Suppressor macrophage treated with lipopolysaccharide for 1 hour (primary cell): ENCODE measurements at regions not wholly inside any gene's neighbourhood (a gene's known extent, or its start where the extent isn't known, plus 50 kb on each side); places are given as distances from the start of the nearest gene placed in this dataset.
"Not testable (repeated sequence)": the region's sequence is repeated elsewhere in the genome, so short reads cannot be mapped to it uniquely, and the experiment has no call there.

Experiments used
- DNase-seq, 3 donors: peaks; one replicate each; pipeline ENCODE4 v3.0.0-alpha.2; 2020 to 2022

DNA sequence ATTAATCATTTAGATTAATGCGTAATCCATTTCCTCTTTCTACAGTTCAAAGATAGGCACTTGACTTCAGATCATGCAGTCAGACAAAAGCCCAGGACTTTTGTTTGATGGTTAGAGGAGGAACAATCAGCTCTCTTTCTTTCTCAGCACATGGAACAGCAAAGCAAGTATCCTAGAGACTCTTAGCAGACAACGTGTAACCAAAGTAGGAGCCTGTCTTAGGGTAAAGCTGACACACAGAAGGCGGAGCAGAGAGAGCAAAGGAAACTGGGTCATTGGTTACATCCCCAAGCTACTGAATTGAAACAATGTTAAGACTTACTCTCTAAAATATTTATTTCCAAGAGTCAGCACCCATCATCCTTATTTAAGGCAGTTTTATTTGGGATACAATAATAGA, 110.0 kb upstream of the HES1 start:
- DNase-seq, result no peak

- DNase-seq, result no peak
Measured at GRCh38 chr3:194028434-194029004, 107.4 kb upstream of the HES1 start.

- DNase-seq, result no peak
Measured at GRCh38 chr3:194029846-194030245, 106.1 kb upstream of the HES1 start.

DNA sequence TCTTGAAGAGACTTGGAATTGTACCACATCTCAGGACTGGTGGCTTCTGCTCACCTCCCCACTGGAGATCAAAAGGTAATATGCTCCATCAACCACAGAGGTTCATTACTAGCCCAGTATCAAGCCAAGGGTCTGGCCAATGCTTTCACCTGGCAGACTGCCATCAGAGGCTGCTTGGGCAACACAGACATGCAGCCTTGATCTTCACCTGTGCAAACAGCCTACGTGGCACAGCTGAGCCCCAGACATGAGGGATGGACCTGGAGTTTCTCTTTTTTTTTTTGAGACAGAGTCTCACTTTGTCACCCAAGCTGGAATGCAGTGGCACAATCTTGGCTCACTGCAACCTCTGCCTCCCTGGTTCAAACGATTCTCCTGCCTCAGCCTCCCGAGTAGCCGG, 105.6 kb upstream of the HES1 start:
- DNase-seq, result no peak

DNA sequence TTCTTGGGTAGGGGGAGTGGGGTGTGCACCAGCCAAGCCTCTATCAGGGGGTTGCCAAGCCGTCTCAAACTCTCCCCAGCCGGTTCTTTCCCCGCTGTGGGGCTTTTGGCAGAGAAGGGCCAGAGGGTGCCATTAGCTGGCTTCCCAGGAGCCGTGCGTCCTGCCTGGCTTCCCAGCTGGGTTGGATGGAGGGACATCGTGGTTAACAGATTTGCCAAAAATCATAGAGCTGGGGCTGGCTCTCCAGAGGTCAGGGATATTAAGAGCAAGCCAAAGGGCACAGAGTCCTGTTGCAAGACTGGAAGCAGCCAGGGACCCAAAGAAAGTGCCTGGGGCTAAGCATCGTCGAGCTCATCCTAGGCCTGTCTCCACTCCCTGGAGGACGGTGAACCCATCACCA, 104.6 kb upstream of the HES1 start:
- DNase-seq, result no peak

GRCh38 chr3:194031867-194032635, 103.9 kb upstream of the HES1 start:
- no peak for DNase-seq

DNA sequence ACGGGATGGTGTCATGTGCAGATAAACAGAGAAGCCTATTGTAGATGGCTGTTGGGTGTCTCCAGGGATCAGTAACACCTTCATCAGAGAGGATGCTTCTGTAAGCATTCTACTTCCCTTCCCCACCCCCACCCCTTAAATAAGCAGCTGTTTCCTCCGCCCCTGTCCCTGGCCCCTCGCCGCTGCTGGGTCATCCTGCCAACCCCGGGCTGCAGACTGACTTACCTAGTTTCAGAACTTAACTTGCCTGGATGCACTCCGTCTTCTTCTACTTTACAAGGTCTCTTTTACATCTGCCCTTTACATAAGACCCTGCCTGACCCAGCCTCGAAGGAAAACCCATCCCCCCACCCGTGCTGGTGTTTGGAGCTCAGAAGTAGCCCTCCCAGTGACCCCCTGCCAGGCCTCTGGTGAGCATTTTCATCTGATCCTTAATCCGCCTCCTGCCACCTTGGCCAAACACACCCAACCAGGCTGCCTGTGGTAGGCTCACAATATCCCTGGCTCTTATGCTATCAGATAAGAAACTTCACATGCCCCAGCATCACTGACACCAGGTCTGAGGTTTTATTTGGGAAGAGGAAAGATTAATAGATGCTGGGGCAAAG, 103.0 kb upstream of the HES1 start:
- DNase-seq, result no peak

DNA sequence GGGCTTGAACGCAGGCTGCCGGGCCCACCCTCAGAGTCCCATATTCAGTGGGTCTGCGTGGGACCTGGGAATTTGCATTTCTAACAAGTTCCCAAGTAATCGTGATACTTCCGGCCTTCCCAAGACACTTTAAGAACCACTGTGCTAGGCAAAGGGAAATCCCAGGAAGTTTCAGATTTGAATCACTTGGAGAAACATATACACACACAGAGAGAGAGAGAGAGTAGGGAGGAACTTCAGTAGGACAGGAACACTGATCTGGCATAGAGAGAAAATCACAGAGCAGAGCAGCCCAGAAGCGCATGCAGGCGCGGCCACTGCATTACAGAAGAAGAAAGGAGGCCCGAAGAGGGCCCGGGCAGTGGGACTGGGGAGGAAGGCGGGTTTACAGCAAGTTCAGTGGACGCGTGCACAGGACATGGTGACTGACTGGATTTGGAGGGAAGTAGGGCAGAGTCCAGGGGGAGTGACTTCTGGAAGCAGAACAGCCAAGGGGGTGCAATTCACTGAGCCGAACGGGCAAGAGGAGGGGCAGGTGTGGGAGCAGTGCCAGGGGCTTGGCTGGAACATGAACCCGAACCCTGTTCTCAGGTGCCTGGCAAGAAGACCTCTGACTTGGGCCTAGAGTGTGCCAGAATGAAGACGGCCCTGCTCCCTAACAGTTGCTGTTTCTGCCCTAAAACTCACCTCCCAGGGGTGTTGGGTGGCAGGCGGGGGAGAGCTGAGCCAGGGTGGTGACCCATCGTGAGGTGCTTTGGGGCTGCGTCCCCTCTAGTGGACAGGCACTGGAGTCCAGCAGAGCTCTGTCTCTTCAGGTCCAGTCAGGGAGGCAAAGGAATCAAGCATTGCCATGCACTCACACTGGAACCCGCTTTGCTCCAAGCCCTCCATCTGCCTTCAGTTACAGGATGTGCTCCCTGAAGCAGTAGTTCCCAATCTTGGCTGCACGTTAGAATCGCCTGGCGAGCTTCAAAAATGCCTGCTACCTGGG, 101.3 kb upstream of the HES1 start:
- DNase-seq, result no peak

GRCh38 chr3:194035406-194036138, 100.4 kb upstream of the HES1 start:
- no peak for DNase-seq

DNA sequence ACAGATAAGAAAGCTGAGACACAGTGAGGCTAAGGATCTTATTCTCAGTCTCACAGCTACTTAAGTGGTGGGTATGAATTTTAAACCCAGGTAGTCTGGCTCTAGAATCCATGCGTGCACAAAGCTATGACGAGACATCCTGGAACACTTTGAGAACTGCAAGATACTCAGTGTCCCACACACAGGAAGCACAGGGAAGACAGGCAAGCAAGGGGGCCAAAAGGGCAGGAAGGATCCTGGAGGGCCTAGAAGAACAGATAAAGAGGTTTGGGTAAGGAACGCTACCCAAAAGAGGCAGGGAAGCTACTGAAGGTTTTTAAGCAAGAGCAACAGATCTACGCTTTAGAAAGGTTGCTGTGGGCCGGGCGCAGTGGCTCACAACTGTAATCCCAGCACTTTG, 99.1 kb upstream of the HES1 start:
- DNase-seq, result no peak

GRCh38 chr3:194038346-194038745, 97.6 kb upstream of the HES1 start:
- not testable (repeated sequence) for DNase-seq

- DNase-seq, result no peak
Measured at GRCh38 chr3:194038960-194039359, 97.0 kb upstream of the HES1 start.

DNA sequence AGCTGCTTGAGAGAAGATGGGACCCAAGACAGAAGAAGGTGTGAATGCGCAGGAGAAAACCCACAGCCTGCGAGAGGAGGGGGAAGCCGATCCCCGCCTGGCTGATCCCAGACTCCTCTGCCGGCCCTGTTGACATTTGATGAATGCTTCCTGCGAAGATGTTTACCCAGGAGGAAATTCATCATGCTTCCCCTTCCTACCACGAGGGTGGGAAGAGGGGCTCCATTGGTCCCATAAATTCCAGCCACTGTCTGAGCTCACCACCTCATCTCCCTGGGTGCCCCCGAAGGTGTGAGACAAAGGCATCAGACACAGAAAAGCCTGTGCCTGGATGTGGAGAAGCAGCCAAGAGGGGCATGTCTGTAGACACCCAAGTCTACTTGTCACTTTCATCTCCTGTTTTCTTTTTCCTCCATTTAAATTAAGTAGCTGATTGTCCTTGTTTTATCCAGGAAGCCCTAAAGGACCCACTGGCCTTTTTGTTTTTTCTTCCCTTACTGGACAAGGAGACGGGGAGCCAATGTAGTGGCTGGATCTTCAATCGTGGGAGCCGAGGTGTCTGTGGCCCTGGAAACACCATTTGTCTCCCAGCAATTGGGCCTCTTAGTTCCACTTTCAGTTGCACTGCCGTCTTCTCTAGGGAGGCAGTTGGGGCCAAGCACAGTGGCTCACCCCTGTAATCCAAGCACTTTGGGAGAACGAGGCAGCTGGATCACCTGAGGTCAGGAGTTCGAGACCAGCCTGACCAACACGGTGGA, 95.3 kb upstream of the HES1 start:
- DNase-seq, result no peak

DNA sequence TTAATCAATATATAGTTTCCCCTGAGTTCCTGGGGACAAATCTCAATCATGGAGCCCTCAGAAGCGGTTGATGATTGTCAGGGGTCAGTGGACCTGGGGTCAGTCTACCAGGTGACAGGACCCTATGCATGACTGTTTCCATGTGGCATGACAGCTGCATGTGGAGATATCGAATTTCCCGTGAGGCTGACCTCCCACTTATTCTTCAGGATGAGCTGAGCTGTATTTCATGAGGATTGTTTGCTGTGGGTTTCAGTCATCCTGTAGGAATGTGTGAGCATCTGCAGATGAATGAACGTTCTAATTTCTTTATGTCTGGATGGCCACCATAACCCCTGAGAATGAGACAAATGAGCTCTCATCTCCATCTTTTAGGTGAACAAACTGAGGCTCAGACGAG, 93.0 kb upstream of the HES1 start:
- DNase-seq, result no peak

DNA sequence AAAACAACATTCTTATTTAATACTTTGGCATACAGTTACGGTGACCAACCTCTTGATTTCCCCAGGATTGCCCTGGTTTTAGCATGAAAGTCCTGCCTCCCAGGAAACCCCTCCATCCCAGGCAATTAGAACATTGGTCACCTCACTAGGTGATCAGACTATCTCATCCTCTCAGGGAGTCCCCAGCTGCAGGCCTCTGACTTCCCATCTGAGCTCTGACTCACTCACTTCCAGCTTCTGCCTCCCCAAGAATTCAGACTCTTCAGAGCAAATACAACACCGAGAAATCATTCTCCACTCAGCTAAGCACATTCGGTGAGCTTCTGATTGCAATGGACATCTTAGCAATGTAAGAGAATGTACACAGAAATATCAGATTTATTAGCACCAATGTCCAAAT, 92.4 kb upstream of the HES1 start:
- peak; percentile 74 to 82 (median 77) for DNase-seq

DNA sequence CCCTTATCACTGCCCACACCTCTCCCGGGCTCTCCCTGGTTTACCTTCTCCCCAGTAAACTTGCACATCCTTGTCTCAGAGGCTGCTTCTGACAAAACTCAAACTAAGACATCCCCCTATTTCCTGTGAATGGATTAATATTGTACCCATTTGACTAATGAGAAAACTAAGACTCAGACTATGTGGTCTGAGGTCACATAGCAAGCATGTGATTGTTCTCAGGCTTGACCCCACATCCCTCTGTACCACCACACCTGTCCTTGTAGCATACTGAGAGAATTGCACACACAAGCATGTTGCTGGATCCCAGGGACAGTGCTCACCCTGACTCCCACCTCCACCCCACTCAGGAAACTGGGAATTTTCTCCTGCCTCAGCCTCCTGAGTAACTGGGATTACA, 90.7 kb upstream of the HES1 start:
- DNase-seq, result no peak

- no peak for DNase-seq
Measured at GRCh38 chr3:194045919-194046318, 90.0 kb upstream of the HES1 start.

GRCh38 chr3:194046531-194046930, 89.4 kb upstream of the HES1 start:
- DNase-seq, result peak in 2 of 3 donors; percentile 20 to 46

DNA sequence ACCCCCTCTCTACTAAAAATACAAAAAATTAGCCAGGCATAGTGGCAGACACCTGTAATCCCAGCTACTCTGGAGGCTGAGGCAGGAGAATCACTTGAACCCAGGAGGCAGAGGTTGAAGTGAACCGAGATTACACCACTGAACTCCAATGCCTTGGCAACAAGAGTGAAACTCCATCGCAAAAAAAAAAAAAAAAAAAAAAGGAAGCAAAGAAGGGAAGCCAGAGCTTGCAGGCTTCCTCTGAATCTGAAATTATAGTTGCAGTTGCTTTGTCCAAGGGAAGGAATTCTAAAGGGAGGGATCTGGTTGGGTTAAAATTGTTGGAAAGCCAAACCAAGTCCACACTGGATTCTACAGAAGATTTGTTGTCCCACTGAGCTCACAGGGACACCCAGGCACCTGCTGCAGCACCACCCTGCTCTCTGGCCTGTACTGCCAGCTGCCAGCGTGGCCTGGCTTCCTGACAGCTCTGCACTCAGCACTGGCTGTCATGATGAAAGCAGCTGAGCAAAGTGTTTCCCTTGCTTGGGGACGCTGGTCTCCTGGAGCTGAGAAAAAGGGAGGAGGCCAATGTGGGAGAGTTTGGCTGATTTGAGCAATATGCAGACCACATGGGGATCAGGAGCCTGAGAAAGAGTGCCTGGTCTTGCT, 88.8 kb upstream of the HES1 start:
- DNase-seq, result peak; percentile 59 to 78 (median 72)

GRCh38 chr3:194049394-194049793, 86.6 kb upstream of the HES1 start:
- no peak for DNase-seq

DNA sequence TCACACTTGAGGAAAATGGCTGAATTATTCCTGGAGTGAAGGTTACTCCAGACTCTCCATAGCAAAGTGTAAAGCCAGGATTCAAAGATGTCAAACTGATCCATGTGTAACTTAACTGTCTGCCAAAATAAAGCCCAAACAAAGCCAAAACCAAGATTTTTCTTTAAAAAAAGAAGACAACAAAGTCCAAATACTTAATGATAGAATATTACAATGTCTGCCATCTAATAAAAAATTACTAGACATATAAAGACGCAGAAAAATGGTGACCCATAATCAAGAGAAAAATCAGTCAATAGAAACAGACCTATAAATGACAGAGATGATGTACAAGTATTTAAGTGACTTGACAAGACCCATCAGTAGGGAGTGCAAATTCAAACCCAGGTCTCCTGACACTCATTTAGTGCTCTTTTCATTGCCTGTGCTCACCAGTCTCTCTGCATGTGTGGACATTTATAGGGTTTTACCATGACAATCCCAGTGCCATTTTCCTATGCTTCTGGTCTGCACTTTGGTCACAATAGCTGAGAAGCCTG, 85.1 kb upstream of the HES1 start:
- DNase-seq, result no peak
